GM21447 (cell line): ENCODE measurements at regions not wholly inside any gene's neighbourhood (a gene's known extent, or its start where the extent isn't known, plus 50 kb on each side); places are given as distances from the start of the nearest gene placed in this dataset.
A peak's percentile ranks its signal among the peaks of the same experiment; 100 is the strongest.

ENCODE experiments used
- ATAC-seq: cut with Tn5 transposase; IDR thresholded peaks from one replicate; pipeline ENCODE4 v1.9.1; 2021; ENCODE audit not compliant: unreplicated experiment

- ATAC-seq = no peak
Measured at GRCh38 chr2:146229508-146230155, 1615.2 kb upstream of the ACVR2A start.

- ATAC-seq = peak; percentile 49
Measured at GRCh38 chr2:146228466-146229058, 1616.3 kb upstream of the ACVR2A start.

GRCh38 chr2:146228020-146228393, 1616.8 kb upstream of the ACVR2A start:
- no peak for ATAC-seq

- ATAC-seq = no peak
Measured at GRCh38 chr2:146227152-146228019, 1617.4 kb upstream of the ACVR2A start.

- ATAC-seq = no peak
Measured at GRCh38 chr2:146226077-146226476, 1618.8 kb upstream of the ACVR2A start.

GRCh38 chr2:146221826-146222225, 1623.0 kb upstream of the ACVR2A start:
- no peak for ATAC-seq

GRCh38 chr2:146220957-146221356, 1623.9 kb upstream of the ACVR2A start:
- no peak for ATAC-seq

- ATAC-seq = no peak
Measured at GRCh38 chr2:146214394-146214929, 1630.4 kb upstream of the ACVR2A start.

GRCh38 chr2:146213674-146214073, 1631.2 kb upstream of the ACVR2A start:
- no peak for ATAC-seq

GRCh38 chr2:146212602-146213001, 1632.2 kb upstream of the ACVR2A start:
- no peak for ATAC-seq

GRCh38 chr2:146209842-146210275, 1635.0 kb upstream of the ACVR2A start:
- no peak for ATAC-seq

GRCh38 chr2:146207901-146208300, 1636.9 kb upstream of the ACVR2A start:
- ATAC-seq = no peak

GRCh38 chr2:146207417-146207816, 1637.4 kb upstream of the ACVR2A start:
- no peak for ATAC-seq

GRCh38 chr2:146203064-146203624, 1641.7 kb upstream of the ACVR2A start:
- ATAC-seq = no peak

- no peak for ATAC-seq
Measured at GRCh38 chr2:146193619-146194018, 1651.2 kb upstream of the ACVR2A start.

- ATAC-seq = no peak
Measured at GRCh38 chr2:146189541-146189940, 1655.3 kb upstream of the ACVR2A start.

GRCh38 chr2:146173934-146174333, 1654.0 kb upstream of the ZEB2 start:
- no peak for ATAC-seq

GRCh38 chr2:146161256-146161882, 1641.5 kb upstream of the ZEB2 start:
- ATAC-seq = no peak

- ATAC-seq = no peak
Measured at GRCh38 chr2:146158072-146158674, 1638.3 kb upstream of the ZEB2 start.

- ATAC-seq = no peak
Measured at GRCh38 chr2:146147448-146148012, 1627.6 kb upstream of the ZEB2 start.
